Gastrocnemius medialis (tissue), 4 donors: ENCODE measurements at regions not wholly inside any gene's neighbourhood (a gene's known extent, or its start where the extent isn't known, plus 50 kb on each side); places are given as distances from the start of the nearest gene placed in this dataset.

ENCODE experiments used
- CTCF ChIP-seq, 5 experiments: fragments of 450-650 bp in 3 of 5; fragments of 200-600 bp in 2 of 5; sonication (generic) in 2 of 5; IDR thresholded peaks in 4 of 5; conservative IDR thresholded peaks in 1 of 5; 1 replicate in 4 of 5; 2 replicates in 1 of 5; pipeline ENCODE4 v1.5.1; 2016 to 2019; ENCODE audit warnings: antibody characterized with exemption in 5 of 5, mild to moderate bottlenecking in 3 of 5, moderate library complexity in 3 of 5
- POLR2A ChIP-seq, 2 donors: fragments of 450-650 bp; IDR thresholded peaks; one replicate each; pipeline ENCODE4 v1.6.1; 2017; ENCODE audit warnings: antibody characterized with exemption in 2 of 2, mild to moderate bottlenecking in 2 of 2, moderate library complexity in 2 of 2

- no peak for TF ChIP-seq CTCF (IDR thresholded peaks at IDR 0.05 in 4 of 5, conservative IDR thresholded peaks at IDR 0.05 in 1 of 5)
- no peak for TF ChIP-seq POLR2A (IDR thresholded peaks at IDR 0.05)
Measured at GRCh38 chr2:164060031-164060430, 324.2 kb upstream of the FIGN start.
